NCI-H2227 treated with DMSO at 0.1 percent for 48 hours (cell line): ENCODE measurements at regions not wholly inside any gene's neighbourhood (a gene's known extent, or its start where the extent isn't known, plus 50 kb on each side); places are given as distances from the start of the nearest gene placed in this dataset.
"Not testable (repeated sequence)": the region's sequence is repeated elsewhere in the genome, so short reads cannot be mapped to it uniquely, and the experiment has no call there.

Experiments used
- DNase-seq: peaks from one replicate; lab custom pipeline; 2025; lab: John Stamatoyannopoulos, UW

- no peak for DNase-seq
Measured at GRCh38 chr2:57440437-57440836, 606.2 kb upstream of the VRK2 start.

DNA sequence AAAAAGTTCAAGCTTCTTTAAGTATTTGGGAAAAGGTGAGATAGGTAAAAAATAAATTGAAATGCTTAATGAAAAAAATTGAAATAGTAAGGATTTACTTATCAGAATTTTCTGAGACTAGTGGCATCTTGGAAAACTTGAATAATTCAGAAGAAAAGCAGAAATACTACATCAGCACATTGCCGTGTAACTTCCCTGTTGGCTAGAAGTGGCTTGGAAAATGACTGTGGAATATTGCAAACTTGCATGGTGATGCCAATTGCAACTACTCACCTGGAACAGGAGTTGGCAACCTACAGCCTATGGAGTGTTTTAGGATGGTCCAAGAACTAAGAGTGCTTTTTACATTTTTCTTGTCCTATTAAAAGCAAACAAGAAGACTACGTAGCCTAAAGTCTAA lies 603.5 kb upstream of the VRK2 start:
- DNase-seq: no peak

GRCh38 chr2:57443973-57444521 lies 602.6 kb upstream of the VRK2 start:
- no peak for DNase-seq

GRCh38 chr2:57444752-57445430 lies 601.7 kb upstream of the VRK2 start:
- DNase-seq: no peak

DNA sequence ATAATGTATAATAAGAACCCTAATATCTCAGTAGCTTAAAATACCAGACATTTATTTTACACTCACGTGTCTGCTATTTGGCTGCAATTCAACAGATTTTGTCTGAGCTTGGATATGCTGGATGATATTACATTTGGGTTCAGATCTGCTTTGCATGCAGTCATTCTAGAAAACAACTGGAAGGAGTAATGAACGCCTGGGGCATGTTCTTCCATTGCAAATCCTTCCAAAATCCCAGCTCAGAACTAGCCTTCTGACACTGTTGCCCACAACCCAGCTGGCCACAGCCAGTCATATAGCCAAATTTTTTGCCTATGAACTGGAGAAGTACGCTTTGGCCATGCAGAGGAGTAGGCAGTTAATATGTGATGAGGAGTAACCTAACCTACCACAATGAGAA lies 597.8 kb upstream of the VRK2 start:
- no peak for DNase-seq

DNA sequence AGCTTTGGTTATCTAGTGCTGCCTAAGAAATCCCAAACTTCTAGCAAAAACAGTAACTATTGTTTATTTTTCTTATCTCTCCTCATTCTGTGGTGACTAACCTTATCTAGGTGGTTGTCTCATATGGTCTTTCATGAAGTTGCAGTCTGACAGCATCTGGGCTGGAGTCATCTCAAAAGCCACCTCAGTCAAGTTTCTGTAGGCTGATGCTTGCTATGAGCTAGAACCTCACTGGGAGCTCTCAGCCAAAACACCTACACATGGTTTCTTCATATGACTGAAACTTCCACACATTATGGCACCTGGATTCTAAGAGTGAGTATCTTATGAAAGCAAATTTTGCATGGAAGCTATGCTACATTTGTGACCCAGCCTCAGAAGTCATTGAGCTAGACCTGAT lies 596.4 kb upstream of the VRK2 start:
- DNase-seq: no peak

GRCh38 chr2:57452634-57453033 lies 594.0 kb upstream of the VRK2 start:
- DNase-seq: no peak

GRCh38 chr2:57453945-57454344 lies 592.7 kb upstream of the VRK2 start:
- no peak for DNase-seq

GRCh38 chr2:57460396-57461276 lies 586.0 kb upstream of the VRK2 start:
- no peak for DNase-seq

- DNase-seq: no peak
Measured at GRCh38 chr2:57461624-57462023, 585.0 kb upstream of the VRK2 start.

GRCh38 chr2:57465067-57465466 lies 581.5 kb upstream of the VRK2 start:
- no peak for DNase-seq

- no peak for DNase-seq
Measured at GRCh38 chr2:57465967-57466366, 580.6 kb upstream of the VRK2 start.

DNA sequence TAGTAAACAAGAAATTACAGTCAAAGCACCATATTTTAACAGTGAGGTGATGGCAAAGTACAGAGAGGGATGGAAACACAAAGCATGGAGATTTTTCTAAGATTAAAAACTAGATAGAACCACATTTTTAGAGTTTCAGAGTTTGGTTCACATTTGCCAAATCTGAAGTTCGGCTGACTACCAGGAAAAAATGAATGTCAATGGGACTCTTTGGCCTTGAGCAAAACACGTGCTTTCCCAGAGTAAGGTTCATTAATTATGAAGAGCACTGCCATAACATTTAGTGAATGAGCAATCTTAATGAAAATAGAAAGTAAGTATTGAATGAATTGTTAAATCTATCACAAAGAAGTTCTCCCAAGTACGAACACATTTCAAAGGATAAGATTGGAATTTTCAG lies 571.2 kb upstream of the VRK2 start:
- DNase-seq: no peak

DNA sequence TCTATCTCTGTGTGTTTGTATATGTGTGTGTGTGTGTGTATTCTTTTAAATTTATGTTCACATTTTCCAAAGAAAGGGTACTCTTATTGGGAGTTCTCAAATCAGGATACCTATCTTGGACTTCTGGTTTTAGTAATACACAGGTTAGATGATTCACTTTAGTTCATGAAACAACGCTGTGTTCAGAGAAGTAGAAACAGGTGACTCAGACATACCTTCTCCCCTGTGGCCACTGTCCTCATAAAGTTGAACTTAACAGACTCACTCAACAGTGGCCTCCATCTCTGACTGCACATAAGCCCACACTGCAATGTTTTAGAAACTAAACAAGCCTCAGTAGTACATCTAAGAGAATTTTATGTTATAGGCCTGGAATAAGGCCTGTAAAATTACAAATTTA lies 566.6 kb upstream of the VRK2 start:
- DNase-seq: no peak

- DNase-seq: no peak
Measured at GRCh38 chr2:57488061-57488460, 558.5 kb upstream of the VRK2 start.

GRCh38 chr2:57490741-57491140 lies 555.9 kb upstream of the VRK2 start:
- DNase-seq: no peak

DNA sequence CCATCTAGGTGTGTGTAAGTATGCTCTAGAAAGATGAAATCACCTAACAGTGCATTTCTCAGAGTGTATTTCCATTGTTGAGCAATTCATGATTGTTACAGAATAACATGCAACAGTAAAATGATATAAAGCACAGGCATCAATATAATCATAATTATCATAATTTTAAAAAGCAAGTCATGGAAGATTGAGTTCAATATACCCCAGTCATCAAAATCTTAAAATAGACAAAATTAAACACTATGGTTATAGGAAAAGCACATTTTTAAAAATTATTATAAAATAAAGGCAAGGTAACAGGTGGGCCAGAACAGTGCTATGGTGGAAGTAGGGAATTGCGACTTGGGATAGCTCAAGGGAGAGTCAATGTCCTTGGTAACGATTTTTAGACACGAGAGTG lies 555.4 kb upstream of the VRK2 start:
- DNase-seq: no peak

- not testable (repeated sequence) for DNase-seq
Measured at GRCh38 chr2:57493966-57494365, 552.6 kb upstream of the VRK2 start.

DNA sequence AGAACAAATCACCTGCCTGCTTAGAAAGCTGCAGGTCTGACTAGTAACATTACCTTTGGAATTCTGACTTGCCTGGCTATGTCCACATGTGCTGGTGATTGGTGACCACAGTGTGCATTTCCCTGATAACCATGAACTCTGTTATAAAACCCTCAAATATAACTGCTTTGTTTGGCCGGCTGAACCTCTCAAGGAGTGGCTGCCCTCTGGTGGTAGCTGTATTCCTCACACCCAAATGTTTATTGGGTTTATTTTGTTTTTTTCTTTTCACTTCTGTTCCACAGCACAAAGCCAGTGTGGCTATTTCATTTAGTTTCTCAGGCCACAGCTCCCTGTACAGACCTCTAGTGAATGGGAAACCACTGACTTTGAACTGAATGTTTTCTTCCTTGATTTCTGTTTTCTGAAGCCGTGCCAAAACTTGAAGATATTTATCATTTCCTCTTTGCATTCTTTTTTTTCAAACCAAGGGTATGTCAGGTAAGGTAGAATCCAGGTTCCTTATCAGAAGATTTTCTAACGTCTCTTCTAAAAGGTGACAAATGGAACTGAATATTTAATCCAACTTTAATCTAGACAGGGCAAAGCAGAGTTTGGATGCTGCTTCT lies 549.0 kb upstream of the VRK2 start:
- DNase-seq: peak; percentile 39

GRCh38 chr2:57504787-57505186 lies 541.8 kb upstream of the VRK2 start:
- no peak for DNase-seq

DNA sequence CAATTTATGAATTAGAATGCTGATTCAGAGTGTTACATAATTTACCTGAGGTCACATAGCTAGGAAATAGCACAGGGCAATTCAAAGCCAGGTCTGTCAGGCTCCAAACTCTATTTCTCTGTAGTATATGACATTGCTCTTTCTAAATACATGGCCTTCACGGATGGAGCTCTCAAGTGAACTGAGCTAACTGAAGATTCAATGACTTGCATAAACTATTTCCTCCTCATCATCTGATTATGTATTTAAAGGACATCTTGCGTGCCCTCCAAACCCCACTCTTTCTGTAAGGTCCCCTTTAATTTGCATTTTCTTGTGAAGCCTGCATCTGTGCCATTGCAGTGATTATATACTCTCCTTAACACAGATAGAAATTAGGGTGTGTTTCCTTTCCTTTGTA lies 537.4 kb upstream of the VRK2 start:
- no peak for DNase-seq

GRCh38 chr2:57510704-57511103 lies 535.9 kb upstream of the VRK2 start:
- DNase-seq: no peak

- no peak for DNase-seq
Measured at GRCh38 chr2:57515366-57515765, 531.2 kb upstream of the VRK2 start.
